Lower leg skin (tissue), 3 donors: ENCODE measurements at regions not wholly inside any gene's neighbourhood (a gene's known extent, or its start where the extent isn't known, plus 50 kb on each side); places are given as distances from the start of the nearest gene placed in this dataset.

Source experiments
- CTCF ChIP-seq, 3 donors: fragments of 450-650 bp; IDR thresholded peaks; one replicate each; pipeline ENCODE4 v1.5.1; 2016; ENCODE audit warnings: antibody characterized with exemption in 3 of 3, mild to moderate bottlenecking in 3 of 3, moderate library complexity in 2 of 3
- POLR2A ChIP-seq, 2 donors: fragments of 450-650 bp; IDR thresholded peaks; one replicate each; pipeline ENCODE4 v1.6.1; 2016 to 2017; ENCODE audit warnings: antibody characterized with exemption in 2 of 2, mild to moderate bottlenecking in 1 of 2, moderate library complexity in 1 of 2

GRCh38 chrY:16097325-16097724 is 1573.0 kb downstream of the NLGN4Y start:
- TF ChIP-seq CTCF (IDR thresholded peaks at IDR 0.05) (no peak), POLR2A (IDR thresholded peaks at IDR 0.05) (no peak)
